H1 (cell line): ENCODE measurements at regions not wholly inside any gene's neighbourhood (a gene's known extent, or its start where the extent isn't known, plus 50 kb on each side); places are given as distances from the start of the nearest gene placed in this dataset.
A peak's percentile ranks its signal among the peaks of the same experiment; 100 is the strongest.

Source experiments
- ASH2L ChIP-seq: fragments of 200-600, 300-600 bp; sonication (generic); IDR thresholded peaks from one replicate; pipeline ENCODE4 v1.7.1; 2017; ENCODE audit warnings: low read length
- EZH2 ChIP-seq: fragments of 200-600 bp; sonication (generic); IDR thresholded peaks from 2 replicates; pipeline ENCODE4 v1.7.1; 2012; ENCODE audit warnings: low read depth, mild to moderate bottlenecking, moderate library complexity, low read length, inconsistent platforms; ENCODE audit not compliant: severe bottlenecking
- GABPA ChIP-seq: IDR thresholded peaks from 2 replicates; pipeline ENCODE4 v1.6.1; 2011; ENCODE audit warnings: mild to moderate bottlenecking, low read length, moderate library complexity, borderline replicate concordance; ENCODE audit not compliant: insufficient read depth
- HDAC2 ChIP-seq, 2 experiments: fragments of 300-600 bp in 1 of 2; sonication (generic) in 1 of 2; IDR thresholded peaks; 2 replicates each; pipeline ENCODE4 v1.6.1; 2011 to 2012; ENCODE audit warnings: low read depth in 2 of 2, low read length in 2 of 2, mild to moderate bottlenecking in 2 of 2, moderate library complexity in 2 of 2, borderline replicate concordance in 1 of 2, inconsistent platforms in 1 of 2
- KDM4A ChIP-seq: IDR thresholded peaks from one replicate; pipeline ENCODE4 v1.7.1; 2012; ENCODE audit warnings: low read depth, mild to moderate bottlenecking, moderate library complexity, low read length, inconsistent platforms; ENCODE audit not compliant: severe bottlenecking
- POLR2A ChIP-seq, 2 experiments: IDR thresholded peaks; 1 replicate in 1 of 2; 2 replicates in 1 of 2; pipeline ENCODE4 v1.6.1; 2011; ENCODE audit warnings: low read depth in 2 of 2, low read length in 2 of 2, mild to moderate bottlenecking in 2 of 2; ENCODE audit errors: control extremely low read depth in 1 of 2
- POLR2AphosphoS5 ChIP-seq: IDR thresholded peaks from 2 replicates; pipeline ENCODE4 v1.6.1; 2011; ENCODE audit warnings: low read depth, low read length
- RAD21 ChIP-seq, 2 experiments: IDR thresholded peaks in 1 of 2; conservative IDR thresholded peaks in 1 of 2; 2 replicates each; pipeline ENCODE4 v1.6.1; 2011; ENCODE audit warnings: low read depth in 2 of 2, low read length in 2 of 2, improper control_type of control experiment in 1 of 2, inconsistent platforms in 1 of 2, mild to moderate bottlenecking in 1 of 2, moderate library complexity in 1 of 2
- RBBP5 ChIP-seq: IDR thresholded peaks from 2 replicates; pipeline ENCODE4 v1.7.1; 2012; ENCODE audit warnings: low read depth, mild to moderate bottlenecking, inconsistent platforms, low read length, moderate library complexity, borderline replicate concordance
- TF ChIP-seq, protein P1 (sequence below): IDR thresholded peaks from 2 replicates; pipeline ENCODE4 v1.6.1; 2012; ENCODE audit warnings: low read length, inconsistent platforms

DNA sequence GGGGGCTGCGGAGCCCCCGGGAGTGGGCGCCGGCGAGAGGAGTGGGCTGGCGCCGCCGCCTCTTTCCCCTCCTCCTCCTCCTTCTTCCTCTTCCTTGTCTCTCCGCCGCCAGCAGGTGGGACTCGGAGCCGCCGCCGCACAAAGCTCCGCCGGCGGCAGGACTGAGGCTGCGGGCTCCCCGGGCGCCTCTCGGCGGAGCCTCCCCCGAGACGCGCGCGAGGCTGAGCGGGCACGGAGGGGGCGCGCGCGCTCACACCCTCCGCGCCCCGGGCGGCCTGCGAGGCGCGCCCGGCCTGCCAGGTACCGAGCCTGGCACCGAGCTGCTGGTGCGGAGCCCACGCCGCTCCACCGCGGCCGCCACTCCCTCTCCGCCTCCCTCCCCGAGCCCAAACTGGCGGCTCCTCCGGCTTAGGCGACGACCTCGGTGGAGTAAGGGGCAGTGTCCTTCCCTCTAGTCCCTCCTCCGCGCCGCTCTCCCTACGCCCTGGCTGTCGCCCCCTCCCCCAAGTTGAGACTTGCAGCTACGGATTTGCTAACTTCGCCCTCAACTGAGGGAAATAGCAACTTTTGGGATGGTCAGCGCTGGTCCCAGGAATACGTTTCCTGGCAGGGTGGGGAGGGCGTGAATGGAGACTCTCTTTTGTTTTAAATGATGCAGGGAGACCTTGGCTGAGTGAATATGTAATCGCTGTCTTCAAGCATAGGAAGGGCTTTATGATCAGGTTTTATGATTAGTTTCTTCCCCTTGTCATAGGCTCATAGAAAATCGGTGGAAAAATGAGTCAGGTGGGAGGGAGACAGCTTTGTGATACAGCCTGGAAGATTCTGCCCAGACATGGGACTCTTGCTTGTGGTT is 199.5 kb upstream of the CAND1 start (continued):
- TF ChIP-seq, protein P1, sequence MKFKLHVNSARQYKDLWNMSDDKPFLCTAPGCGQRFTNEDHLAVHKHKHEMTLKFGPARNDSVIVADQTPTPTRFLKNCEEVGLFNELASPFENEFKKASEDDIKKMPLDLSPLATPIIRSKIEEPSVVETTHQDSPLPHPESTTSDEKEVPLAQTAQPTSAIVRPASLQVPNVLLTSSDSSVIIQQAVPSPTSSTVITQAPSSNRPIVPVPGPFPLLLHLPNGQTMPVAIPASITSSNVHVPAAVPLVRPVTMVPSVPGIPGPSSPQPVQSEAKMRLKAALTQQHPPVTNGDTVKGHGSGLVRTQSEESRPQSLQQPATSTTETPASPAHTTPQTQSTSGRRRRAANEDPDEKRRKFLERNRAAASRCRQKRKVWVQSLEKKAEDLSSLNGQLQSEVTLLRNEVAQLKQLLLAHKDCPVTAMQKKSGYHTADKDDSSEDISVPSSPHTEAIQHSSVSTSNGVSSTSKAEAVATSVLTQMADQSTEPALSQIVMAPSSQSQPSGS: no peak
- peak; percentile 71 for TF ChIP-seq ASH2L
- TF ChIP-seq RBBP5: peak; percentile 95
- TF ChIP-seq KDM4A: peak; percentile 99
- TF ChIP-seq EZH2: no peak
- peak in 1 of 2 experiments; percentile 45; a peak in 1 of 4 replicates for TF ChIP-seq HDAC2 (IDR thresholded peaks at IDR 0.05; ENCODE audit: borderline replicate concordance in 1 of 2, low read depth in 2 of 2, low read length in 2 of 2)
- TF ChIP-seq RAD21 (IDR thresholded peaks at IDR 0.05 in 1 of 2, conservative IDR thresholded peaks at IDR 0.05 in 1 of 2; ENCODE audit: low read depth in 2 of 2, low read length in 2 of 2): peak in 1 of 2 experiments; percentile 23; a peak in 1 of 4 replicates
- peak; percentile 54; the same call in 1 of the 2 replicates for TF ChIP-seq POLR2AphosphoS5
- TF ChIP-seq GABPA: no peak
- peak in 1 of 2 experiments; percentile 31; a peak in 1 of 3 replicates for TF ChIP-seq POLR2A (IDR thresholded peaks at IDR 0.05; ENCODE audit: control extremely low read depth in 1 of 2, low read depth in 2 of 2, low read length in 2 of 2)
